GM12873 (cell line): ENCODE measurements at regions not wholly inside any gene's neighbourhood (a gene's known extent, or its start where the extent isn't known, plus 50 kb on each side); places are given as distances from the start of the nearest gene placed in this dataset.

ENCODE experiments used
- TF ChIP-seq, protein P1 (sequence below): IDR thresholded peaks from 2 replicates; pipeline ENCODE4 v1.5.1; 2012; ENCODE audit warnings: low read depth, mild to moderate bottlenecking, moderate library complexity, low read length, control low read depth; ENCODE audit not compliant: insufficient read depth; ENCODE audit errors: missing control alignments

GRCh38 chr3:68315546-68315945, 616.8 kb downstream of the TAFA4 start:
- TF ChIP-seq, protein P1, sequence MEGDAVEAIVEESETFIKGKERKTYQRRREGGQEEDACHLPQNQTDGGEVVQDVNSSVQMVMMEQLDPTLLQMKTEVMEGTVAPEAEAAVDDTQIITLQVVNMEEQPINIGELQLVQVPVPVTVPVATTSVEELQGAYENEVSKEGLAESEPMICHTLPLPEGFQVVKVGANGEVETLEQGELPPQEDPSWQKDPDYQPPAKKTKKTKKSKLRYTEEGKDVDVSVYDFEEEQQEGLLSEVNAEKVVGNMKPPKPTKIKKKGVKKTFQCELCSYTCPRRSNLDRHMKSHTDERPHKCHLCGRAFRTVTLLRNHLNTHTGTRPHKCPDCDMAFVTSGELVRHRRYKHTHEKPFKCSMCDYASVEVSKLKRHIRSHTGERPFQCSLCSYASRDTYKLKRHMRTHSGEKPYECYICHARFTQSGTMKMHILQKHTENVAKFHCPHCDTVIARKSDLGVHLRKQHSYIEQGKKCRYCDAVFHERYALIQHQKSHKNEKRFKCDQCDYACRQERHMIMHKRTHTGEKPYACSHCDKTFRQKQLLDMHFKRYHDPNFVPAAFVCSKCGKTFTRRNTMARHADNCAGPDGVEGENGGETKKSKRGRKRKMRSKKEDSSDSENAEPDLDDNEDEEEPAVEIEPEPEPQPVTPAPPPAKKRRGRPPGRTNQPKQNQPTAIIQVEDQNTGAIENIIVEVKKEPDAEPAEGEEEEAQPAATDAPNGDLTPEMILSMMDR: no peak

- TF ChIP-seq, protein P1: no peak
These were observed 625.8 kb downstream of the TAFA4 start for GRCh38 chr3:68306571-68306970.

- TF ChIP-seq, protein P1: no peak
These were observed 636.9 kb downstream of the TAFA4 start for GRCh38 chr3:68295457-68295856.

- TF ChIP-seq, protein P1: no peak
These were observed 635.9 kb upstream of the SUCLG2 start for GRCh38 chr3:68290333-68290732.

GRCh38 chr3:68288085-68288484, 633.7 kb upstream of the SUCLG2 start:
- TF ChIP-seq, protein P1: no peak

- TF ChIP-seq, protein P1: no peak
These were observed 632.7 kb upstream of the SUCLG2 start for GRCh38 chr3:68287101-68287500.

- TF ChIP-seq, protein P1: no peak
These were observed 619.9 kb upstream of the SUCLG2 start for GRCh38 chr3:68274286-68274685.

GRCh38 chr3:68271145-68271544, 616.7 kb upstream of the SUCLG2 start:
- TF ChIP-seq, protein P1: no peak
